ENCODE measurements at regions not wholly inside any gene's neighbourhood (a gene's known extent, or its start where the extent isn't known, plus 50 kb on each side); places are given as distances from the start of the nearest gene placed in this dataset.

DNA sequence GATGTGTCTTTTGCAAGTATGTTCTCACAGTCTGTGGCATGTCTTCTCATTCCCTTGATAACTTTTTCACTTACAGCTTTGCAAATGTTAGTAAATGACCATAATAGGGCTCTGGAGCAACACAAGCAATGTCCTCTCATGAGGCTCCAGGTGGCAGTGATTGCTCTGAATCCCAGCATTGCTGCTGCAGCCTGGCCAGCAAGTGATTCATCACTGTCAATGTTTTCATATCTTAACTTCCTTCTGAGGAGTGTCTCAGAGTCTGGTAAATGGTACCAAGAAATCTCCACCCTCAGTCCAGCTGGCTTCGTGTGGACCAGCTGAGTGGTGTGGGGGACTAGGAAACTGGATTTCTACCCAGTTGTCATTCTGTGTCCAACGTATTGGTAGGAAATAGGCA lies 139.6 kb downstream of the MYLK4 start:
- no peaks in the 10 kb centered on the region for H3K27me3 ChIP-seq (ENCODE audit: insufficient read depth, low read length)
- no peak overlapping the region for H3K27ac ChIP-seq (ENCODE audit: low read depth, low read length)
- no peaks in the 10 kb centered on the region for H3K9me3 ChIP-seq (ENCODE audit: insufficient read depth, low read depth, low read length)
- no peak overlapping the region for H2BK120ac ChIP-seq (ENCODE audit: insufficient read depth, low read length, poor library complexity)
- no peak overlapping the region for H4K12ac ChIP-seq (ENCODE audit: low read depth, low read length)
- no peak overlapping the region for H2BK12ac ChIP-seq (ENCODE audit: low read length)
- no peak overlapping the region for H4K91ac ChIP-seq (ENCODE audit: low read depth, low read length)
- H3K4ac ChIP-seq (ENCODE audit: low read depth, low read length): no peak overlapping the region
- no peaks in the 10 kb centered on the region for H3K79me2 ChIP-seq (ENCODE audit: control insufficient read depth, insufficient read depth, low read length, poor library complexity)
- no peaks in the 10 kb centered on the region for H3K79me1 ChIP-seq (ENCODE audit: low read length)
- no peak for DNase-seq
- no peaks in the 10 kb centered on the region for H3K4me1 ChIP-seq (ENCODE audit: control insufficient read depth in 1 of 2, insufficient read depth in 2 of 2, low read length in 2 of 2)
- H4K8ac ChIP-seq (ENCODE audit: low read depth, low read length): no peak overlapping the region
- H2AFZ ChIP-seq (ENCODE audit: insufficient read depth, low read length, poor library complexity): no peak overlapping the region
- no peak overlapping the region for H2AK5ac ChIP-seq (ENCODE audit: low read length)
- no peak overlapping the region for H3K4me3 ChIP-seq (ENCODE audit: low read depth, low read length)
- H3K14ac ChIP-seq (ENCODE audit: low read length): no peak overlapping the region
- H3K4me2 ChIP-seq (ENCODE audit: low read length): no peak overlapping the region
- WGBS (ENCODE audit: extremely low coverage, insufficient coverage, insufficient read length): no CpG with 5 or more reads among the region's 2 CpGs
- H3K23ac ChIP-seq (ENCODE audit: low read length): no peak overlapping the region
- H3K9ac ChIP-seq (ENCODE audit: low read length): no peak overlapping the region
- H3K18ac ChIP-seq (ENCODE audit: low read length): no peak overlapping the region
- H3K36me3 ChIP-seq (ENCODE audit: control insufficient read depth in 1 of 2, insufficient read depth in 2 of 2, low read length in 2 of 2): no peaks in the 10 kb centered on the region
- no peak overlapping the region for H2BK5ac ChIP-seq (ENCODE audit: low read depth, low read length, poor library complexity)

DNA sequence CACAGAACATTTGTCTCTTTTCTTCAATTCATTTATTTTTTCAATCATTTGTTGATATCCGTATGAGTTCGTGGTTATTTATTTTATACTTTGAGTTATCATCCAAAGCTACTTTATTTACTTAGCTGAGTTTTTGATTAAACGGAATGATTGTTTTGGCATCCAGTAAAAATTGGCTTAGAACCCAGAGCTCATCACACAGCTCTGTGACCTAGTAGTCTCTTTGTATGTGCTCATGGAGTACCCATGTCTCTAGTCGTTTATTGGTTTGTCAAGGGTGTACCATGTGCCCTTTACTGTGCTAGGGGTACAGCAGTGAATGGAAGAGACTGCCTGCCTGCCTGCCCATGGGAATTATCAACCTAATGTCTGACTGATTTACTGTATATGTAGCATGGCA lies 142.2 kb downstream of the MYLK4 start:
- no peak overlapping the region for H3K18ac ChIP-seq (ENCODE audit: low read length)
- no peak for DNase-seq
- no peak overlapping the region for H3K4ac ChIP-seq (ENCODE audit: low read depth, low read length)
- no peak overlapping the region for H3K4me3 ChIP-seq (ENCODE audit: low read depth, low read length)
- no peak overlapping the region for H3K23ac ChIP-seq (ENCODE audit: low read length)
- H4K91ac ChIP-seq (ENCODE audit: low read depth, low read length): no peak overlapping the region
- H4K8ac ChIP-seq (ENCODE audit: low read depth, low read length): no peak overlapping the region
- H2BK12ac ChIP-seq (ENCODE audit: low read length): no peak overlapping the region
- H3K27me3 ChIP-seq (ENCODE audit: insufficient read depth, low read length): no peaks in the 10 kb centered on the region
- H3K79me2 ChIP-seq (ENCODE audit: control insufficient read depth, insufficient read depth, low read length, poor library complexity): no peaks in the 10 kb centered on the region
- no peak overlapping the region for H3K9ac ChIP-seq (ENCODE audit: low read length)
- no peaks in the 10 kb centered on the region for H3K9me3 ChIP-seq (ENCODE audit: insufficient read depth, low read depth, low read length)
- no peak overlapping the region for H3K27ac ChIP-seq (ENCODE audit: low read depth, low read length)
- no peaks in the 10 kb centered on the region for H3K4me1 ChIP-seq (ENCODE audit: control insufficient read depth in 1 of 2, insufficient read depth in 2 of 2, low read length in 2 of 2)
- no CpG with 5 or more reads among the region's 4 CpGs for WGBS (ENCODE audit: extremely low coverage, insufficient coverage, insufficient read length)
- H2BK120ac ChIP-seq (ENCODE audit: insufficient read depth, low read length, poor library complexity): no peak overlapping the region
- H2AFZ ChIP-seq (ENCODE audit: insufficient read depth, low read length, poor library complexity): no peak overlapping the region
- no peak overlapping the region for H2AK5ac ChIP-seq (ENCODE audit: low read length)
- no peak overlapping the region for H4K12ac ChIP-seq (ENCODE audit: low read depth, low read length)
- no peaks in the 10 kb centered on the region for H3K79me1 ChIP-seq (ENCODE audit: low read length)
- H3K36me3 ChIP-seq (ENCODE audit: control insufficient read depth in 1 of 2, insufficient read depth in 2 of 2, low read length in 2 of 2): no peaks in the 10 kb centered on the region
- no peak overlapping the region for H3K14ac ChIP-seq (ENCODE audit: low read length)
- H2BK5ac ChIP-seq (ENCODE audit: low read depth, low read length, poor library complexity): no peak overlapping the region
- no peak overlapping the region for H3K4me2 ChIP-seq (ENCODE audit: low read length)

DNA sequence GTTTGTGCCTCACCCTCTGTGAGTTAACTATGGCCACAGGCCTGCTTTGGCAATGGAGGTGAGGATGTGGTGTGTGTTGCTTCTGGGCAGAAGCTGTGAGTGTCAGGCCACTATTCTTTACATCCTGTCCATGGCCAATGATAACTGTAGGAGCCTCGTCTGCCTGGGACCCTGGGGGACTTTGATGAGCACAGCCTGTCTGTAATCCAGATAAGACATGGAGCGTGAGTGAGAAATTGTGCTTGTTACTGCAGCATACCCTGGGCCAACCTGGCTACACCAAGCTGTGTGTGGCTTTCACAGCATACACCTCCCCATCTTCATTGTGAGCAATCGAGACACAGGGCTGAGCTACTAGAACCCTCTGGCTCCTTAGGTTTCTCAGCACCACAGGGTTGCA lies 150.4 kb downstream of the MYLK4 start:
- Histone ChIP-seq H2BK12ac (ENCODE audit: low read length) (no peak overlapping the region), H3K14ac (ENCODE audit: low read length) (no peak overlapping the region), H2BK120ac (ENCODE audit: insufficient read depth, low read length, poor library complexity) (no peak overlapping the region), H3K4me2 (ENCODE audit: low read length) (no peak overlapping the region), H3K9me3 (ENCODE audit: insufficient read depth, low read depth, low read length) (peaks cover 7% of the 10 kb centered on the region), H3K36me3 (ENCODE audit: control insufficient read depth in 1 of 2, insufficient read depth in 2 of 2, low read length in 2 of 2) (no peaks in the 10 kb centered on the region), H4K8ac (ENCODE audit: low read depth, low read length) (no peak overlapping the region), H3K27ac (ENCODE audit: low read depth, low read length) (no peak overlapping the region), H3K4me3 (ENCODE audit: low read depth, low read length) (no peak overlapping the region), H3K23ac (ENCODE audit: low read length) (no peak overlapping the region), H4K91ac (ENCODE audit: low read depth, low read length) (no peak overlapping the region), H3K27me3 (ENCODE audit: insufficient read depth, low read length) (no peaks in the 10 kb centered on the region), H3K79me1 (ENCODE audit: low read length) (no peaks in the 10 kb centered on the region), H3K4ac (ENCODE audit: low read depth, low read length) (no peak overlapping the region), H2BK5ac (ENCODE audit: low read depth, low read length, poor library complexity) (no peak overlapping the region), H3K18ac (ENCODE audit: low read length) (no peak overlapping the region), H3K9ac (ENCODE audit: low read length) (no peak overlapping the region), H4K12ac (ENCODE audit: low read depth, low read length) (no peak overlapping the region), H3K79me2 (ENCODE audit: control insufficient read depth, insufficient read depth, low read length, poor library complexity) (no peaks in the 10 kb centered on the region), H2AK5ac (ENCODE audit: low read length) (no peak overlapping the region), H3K4me1 (ENCODE audit: control insufficient read depth in 1 of 2, insufficient read depth in 2 of 2, low read length in 2 of 2) (no peaks in the 10 kb centered on the region), H2AFZ (ENCODE audit: insufficient read depth, low read length, poor library complexity) (no peak overlapping the region)
- DNase-seq: no peak
- WGBS (ENCODE audit: extremely low coverage, insufficient coverage, insufficient read length): no CpG with 5 or more reads among the region's 3 CpGs

DNA sequence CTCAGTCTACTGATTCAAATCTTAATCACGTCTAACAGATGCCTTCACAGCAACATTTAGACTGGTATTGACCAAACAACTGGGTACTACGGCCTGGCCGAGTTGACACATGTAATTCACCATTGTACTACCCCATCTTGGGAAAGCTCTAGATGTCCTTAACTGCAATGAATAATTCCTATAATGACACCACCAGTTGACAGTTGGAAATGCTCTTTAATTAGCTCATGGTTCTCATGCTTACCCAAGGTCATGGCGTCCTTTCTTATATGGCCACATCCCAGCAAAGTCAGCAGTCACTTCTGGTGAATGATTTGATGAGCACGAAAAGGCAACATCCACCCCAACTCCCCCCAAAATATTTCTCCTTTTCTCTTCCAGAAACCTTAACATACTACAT lies 150.9 kb downstream of the MYLK4 start:
- Histone ChIP-seq H3K79me2 (ENCODE audit: control insufficient read depth, insufficient read depth, low read length, poor library complexity) (no peaks in the 10 kb centered on the region), H3K4me1 (ENCODE audit: control insufficient read depth in 1 of 2, insufficient read depth in 2 of 2, low read length in 2 of 2) (no peaks in the 10 kb centered on the region), H3K27me3 (ENCODE audit: insufficient read depth, low read length) (no peaks in the 10 kb centered on the region), H4K8ac (ENCODE audit: low read depth, low read length) (no peak overlapping the region), H3K36me3 (ENCODE audit: control insufficient read depth in 1 of 2, insufficient read depth in 2 of 2, low read length in 2 of 2) (no peaks in the 10 kb centered on the region), H3K14ac (ENCODE audit: low read length) (no peak overlapping the region), H3K79me1 (ENCODE audit: low read length) (no peaks in the 10 kb centered on the region), H2BK5ac (ENCODE audit: low read depth, low read length, poor library complexity) (no peak overlapping the region), H3K4ac (ENCODE audit: low read depth, low read length) (no peak overlapping the region), H2AK5ac (ENCODE audit: low read length) (no peak overlapping the region), H4K91ac (ENCODE audit: low read depth, low read length) (no peak overlapping the region), H2BK12ac (ENCODE audit: low read length) (no peak overlapping the region), H3K27ac (ENCODE audit: low read depth, low read length) (no peak overlapping the region), H3K9ac (ENCODE audit: low read length) (no peak overlapping the region), H3K9me3 (ENCODE audit: insufficient read depth, low read depth, low read length) (peaks cover 7% of the 10 kb centered on the region), H2BK120ac (ENCODE audit: insufficient read depth, low read length, poor library complexity) (no peak overlapping the region), H3K4me2 (ENCODE audit: low read length) (no peak overlapping the region), H3K18ac (ENCODE audit: low read length) (no peak overlapping the region), H3K23ac (ENCODE audit: low read length) (no peak overlapping the region), H4K12ac (ENCODE audit: low read depth, low read length) (no peak overlapping the region), H2AFZ (ENCODE audit: insufficient read depth, low read length, poor library complexity) (no peak overlapping the region), H3K4me3 (ENCODE audit: low read depth, low read length) (no peak overlapping the region)
- no CpG with 5 or more reads among the region's 5 CpGs for WGBS (ENCODE audit: extremely low coverage, insufficient coverage, insufficient read length)
- DNase-seq: no peak
